GM23338 (cell line): ENCODE measurements at regions not wholly inside any gene's neighbourhood (a gene's known extent, or its start where the extent isn't known, plus 50 kb on each side); places are given as distances from the start of the nearest gene placed in this dataset.

Experiments
- ATAC-seq: fragments of 200-7000 bp; cut with Tn5 transposase; 3 replicates; pipeline ENCODE4 v1.9.1; 2020
- DNase-seq: peaks from one replicate; pipeline ENCODE4 v3.0.0-alpha.2; 2015; ENCODE audit warnings: low spot score
- H2AFZ ChIP-seq: fragments of 200-600 bp; sonication (generic); 2 replicates; pipeline ENCODE4 v1.8.0; 2016; ENCODE audit warnings: antibody characterized with exemption, mild to moderate bottlenecking, moderate library complexity
- H3F3A ChIP-seq: fragments of 200-600 bp; sonication (generic); replicated peaks from 2 replicates; pipeline ENCODE4 v1.8.0; 2017; ENCODE audit warnings: antibody characterized with exemption, mixed run types, low read depth
- H3K27ac ChIP-seq: fragments of 200-600 bp; sonication (generic); 2 replicates; pipeline ENCODE4 v1.6.1; 2016; ENCODE audit warnings: low read depth
- H3K27me3 ChIP-seq: fragments of 200-600 bp; sonication (generic); 2 replicates; pipeline ENCODE4 v1.8.0; 2016; ENCODE audit warnings: mild to moderate bottlenecking, mixed run types, moderate library complexity; ENCODE audit not compliant: insufficient read depth
- H3K36me3 ChIP-seq: fragments of 200-600 bp; sonication (generic); 2 replicates; pipeline ENCODE4 v1.8.0; 2016; ENCODE audit warnings: mild to moderate bottlenecking; ENCODE audit not compliant: insufficient read depth
- H3K4me1 ChIP-seq: fragments of 200-600 bp; sonication (generic); 2 replicates; pipeline ENCODE4 v1.8.0; 2016; ENCODE audit warnings: mild to moderate bottlenecking, moderate library complexity; ENCODE audit not compliant: insufficient read depth
- H3K4me2 ChIP-seq: fragments of 200-600 bp; sonication (generic); 2 replicates; pipeline ENCODE4 v1.7.1; 2017; ENCODE audit warnings: mixed run types
- H3K4me3 ChIP-seq: fragments of 200-600 bp; sonication (generic); 2 replicates; pipeline ENCODE4 v1.6.1; 2016; ENCODE audit warnings: mixed run types
- H3K79me2 ChIP-seq: fragments of 200-600 bp; sonication (generic); replicated peaks from 2 replicates; pipeline ENCODE4 v1.8.0; 2017; ENCODE audit warnings: mild to moderate bottlenecking; ENCODE audit not compliant: insufficient read depth
- H3K9me2 ChIP-seq: fragments of 200-600 bp; sonication (generic); 2 replicates; pipeline ENCODE4 v1.8.0; 2017; ENCODE audit not compliant: insufficient read depth
- H4K20me1 ChIP-seq: fragments of 200-600 bp; sonication (generic); replicated peaks from 2 replicates; pipeline ENCODE4 v1.8.0; 2017; ENCODE audit warnings: mild to moderate bottlenecking; ENCODE audit not compliant: insufficient read depth
- H3K27ac Mint-ChIP-seq: 2 replicates; pipeline ENCODE4 v1.8.0; 2020; ENCODE audit warnings: inconsistent platforms, mild to moderate bottlenecking, moderate library complexity, mixed read lengths
- H3K27me3 Mint-ChIP-seq: 3 replicates; pipeline ENCODE4 v1.8.0; 2022; ENCODE audit warnings: low read depth, mild to moderate bottlenecking, moderate library complexity, mixed read lengths, inconsistent platforms; ENCODE audit not compliant: insufficient read depth, poor library complexity
- H3K36me3 Mint-ChIP-seq: 3 replicates; pipeline ENCODE4 v1.8.0; 2021; ENCODE audit warnings: low read depth, mild to moderate bottlenecking, inconsistent platforms, moderate library complexity, mixed read lengths
- H3K4me1 Mint-ChIP-seq: 3 replicates; pipeline ENCODE4 v1.8.0; 2020; ENCODE audit warnings: mild to moderate bottlenecking, inconsistent platforms, mixed read lengths
- H3K4me3 Mint-ChIP-seq: 3 replicates; pipeline ENCODE4 v1.8.0; 2021; ENCODE audit warnings: moderate library complexity, mild to moderate bottlenecking, inconsistent platforms, mixed read lengths
- H3K9me3 Mint-ChIP-seq: 3 replicates; pipeline ENCODE4 v1.8.0; 2020; ENCODE audit warnings: moderate library complexity, mild to moderate bottlenecking, inconsistent platforms, mixed read lengths
- CTCF ChIP-seq, 2 experiments: fragments of 200-600 bp in 1 of 2; sonication (generic) in 1 of 2; conservative IDR thresholded peaks; 2 replicates each; pipeline versions ENCODE4 v1.5.1 to v1.6.1; 2016 to 2017; ENCODE audit warnings: antibody characterized with exemption in 2 of 2, low read depth in 2 of 2, mild to moderate bottlenecking in 2 of 2, moderate library complexity in 1 of 2
- ETS1 ChIP-seq: IDR thresholded peaks from 2 replicates; pipeline ENCODE4 v1.6.1; 2016; ENCODE audit warnings: antibody characterized with exemption
- EZH2phosphoT487 ChIP-seq: fragments of 200-600 bp; sonication (generic); IDR thresholded peaks from one replicate; pipeline ENCODE4 v1.8.1; 2018; ENCODE audit warnings: antibody characterized with exemption; ENCODE audit not compliant: unreplicated experiment
- JUNB ChIP-seq: IDR thresholded peaks from one replicate; pipeline ENCODE4 v1.6.1; 2016; ENCODE audit warnings: antibody characterized with exemption; ENCODE audit not compliant: unreplicated experiment
- NANOG ChIP-seq: IDR thresholded peaks from 2 replicates; pipeline ENCODE4 v1.6.1; 2016; ENCODE audit warnings: antibody characterized with exemption, borderline replicate concordance
- STAT1 ChIP-seq: IDR thresholded peaks from one replicate; pipeline ENCODE4 v1.6.1; 2016; ENCODE audit warnings: antibody characterized with exemption; ENCODE audit not compliant: unreplicated experiment
- ZNF114 ChIP-seq: fragments of 250-450 bp; sonication (Bioruptor Pico); IDR thresholded peaks from 2 replicates; pipeline ENCODE4 v1.5.0; 2020; ENCODE audit warnings: mild to moderate bottlenecking, moderate library complexity
- ZNF462 ChIP-seq: fragments of 250-450 bp; sonication (Bioruptor Pico); IDR thresholded peaks from 2 replicates; pipeline ENCODE4 v1.5.0; 2020; ENCODE audit warnings: mild to moderate bottlenecking, moderate library complexity

- no peak for TF ChIP-seq ZNF462 (CRISPR knock-in tag)
Measured at GRCh38 chr11:29773656-29774264, 243.1 kb downstream of the KCNA4 start (continued).

- Mint-ChIP-seq H3K27ac (no peak overlapping the region), H3K27me3 (no peaks in the 10 kb centered on the region), H3K9me3 (peaks cover 12% of the 10 kb centered on the region), H3K4me3 (no peak overlapping the region), H3K36me3 (peaks cover 2% of the 10 kb centered on the region; the same call in 2 of the 3 replicates), H3K4me1 (no peaks in the 10 kb centered on the region)
- H3K27ac ChIP-seq = no peak overlapping the region
- H3K4me1 ChIP-seq = no peaks in the 10 kb centered on the region
- H3K36me3 ChIP-seq = no peaks in the 10 kb centered on the region
- no peaks in the 10 kb centered on the region for H3F3A ChIP-seq
- H2AFZ ChIP-seq = no peak overlapping the region
- no peaks in the 10 kb centered on the region for H4K20me1 ChIP-seq
- DNase-seq (no peak), ATAC-seq (no peak)
- H3K9me2 ChIP-seq = no peaks in the 10 kb centered on the region
- H3K27me3 ChIP-seq = no peaks in the 10 kb centered on the region
- H3K4me2 ChIP-seq = no peak overlapping the region
- no peak overlapping the region for H3K4me3 ChIP-seq
- no peaks in the 10 kb centered on the region for H3K79me2 ChIP-seq
- TF ChIP-seq NANOG = no peak
- TF ChIP-seq CTCF (conservative IDR thresholded peaks at IDR 0.05; ENCODE audit: low read depth in 2 of 2) = no peak
- no peak for TF ChIP-seq EZH2phosphoT487
- no peak for TF ChIP-seq JUNB
- TF ChIP-seq STAT1 = no peak
- TF ChIP-seq ETS1 = no peak
- no peak for TF ChIP-seq ZNF114 (CRISPR knock-in tag)
Measured at GRCh38 chr11:29756871-29757270, 260.0 kb downstream of the KCNA4 start.
